ENCODE measurements at regions not wholly inside any gene's neighbourhood (a gene's known extent, or its start where the extent isn't known, plus 50 kb on each side); places are given as distances from the start of the nearest gene placed in this dataset.
"Not testable (repeated sequence)": the region's sequence is repeated elsewhere in the genome, so short reads cannot be mapped to it uniquely, and the experiment has no call there.

GRCh38 chr17:51427856-51428255 lies 167.5 kb downstream of the UTP18 start:
- Histone ChIP-seq H2AFZ (ENCODE audit: control insufficient read depth, low read length) (no peak overlapping the region), H3K36me3 (ENCODE audit: control insufficient read depth in 2 of 2, extremely low read depth in 1 of 2, insufficient read depth in 2 of 2, low read length in 2 of 2) (no peaks in the 10 kb centered on the region), H3K79me2 (ENCODE audit: control insufficient read depth, insufficient read depth, low read length) (no peaks in the 10 kb centered on the region), H3K9ac (ENCODE audit: control insufficient read depth, extremely low read depth, insufficient read depth, low read length) (no peak overlapping the region), H3K27ac (ENCODE audit: control insufficient read depth, insufficient read depth, low read length) (no peak overlapping the region), H3K9me1 (ENCODE audit: control insufficient read depth, extremely low read depth, insufficient read depth, low read length) (no peaks in the 10 kb centered on the region), H3K4me3 (ENCODE audit: control insufficient read depth in 2 of 3, extremely low read depth in 1 of 3, insufficient read depth in 2 of 3, low read depth in 1 of 3, low read length in 3 of 3) (no peak overlapping the region), H3K4me1 (ENCODE audit: control insufficient read depth, extremely low read depth, insufficient read depth, low read length) (no peaks in the 10 kb centered on the region), H3K4me2 (ENCODE audit: control insufficient read depth, extremely low read depth, insufficient read depth, low read depth, low read length) (no peak overlapping the region), H4K20me1 (ENCODE audit: control insufficient read depth, extremely low read depth, insufficient read depth, low read length) (no peaks in the 10 kb centered on the region), H3K27me3 (ENCODE audit: control insufficient read depth, extremely low read depth, insufficient read depth, low read length) (no peaks in the 10 kb centered on the region), H3K9me3 (ENCODE audit: control insufficient read depth, low read depth, low read length) (no peaks in the 10 kb centered on the region)
- dilution Hi-C loops (cut with MboI; ENCODE audit: extremely low pct_ligation_motif_present, low sequenced_read_pairs), result no loop called here
- FAIRE-seq (no peak), DNase-seq (ENCODE audit: low read depth, low spot score) (no peak)
- TF ChIP-seq EZH2 (IDR thresholded peaks at IDR 0.05; ENCODE audit: low read length) (no peak), CTCF (optimal IDR thresholded peaks at IDR 0.05 in 1 of 3, IDR thresholded peaks at IDR 0.05 in 1 of 3, conservative IDR thresholded peaks at IDR 0.05 in 1 of 3; ENCODE audit: extremely low read depth in 1 of 3, insufficient read depth in 2 of 3, low read length in 3 of 3) (no peak)

GRCh38 chr17:51428668-51429495 lies 168.5 kb downstream of the UTP18 start:
- H3K4me3 ChIP-seq (ENCODE audit: control insufficient read depth in 2 of 3, extremely low read depth in 1 of 3, insufficient read depth in 2 of 3, low read depth in 1 of 3, low read length in 3 of 3), result no peak overlapping the region
- H3K79me2 ChIP-seq (ENCODE audit: control insufficient read depth, insufficient read depth, low read length), result no peaks in the 10 kb centered on the region
- no peaks in the 10 kb centered on the region for H4K20me1 ChIP-seq (ENCODE audit: control insufficient read depth, extremely low read depth, insufficient read depth, low read length)
- DNase-seq (ENCODE audit: low read depth, low spot score) (no peak), FAIRE-seq (no peak)
- no peaks in the 10 kb centered on the region for H3K27me3 ChIP-seq (ENCODE audit: control insufficient read depth, extremely low read depth, insufficient read depth, low read length)
- H3K9ac ChIP-seq (ENCODE audit: control insufficient read depth, extremely low read depth, insufficient read depth, low read length), result no peak overlapping the region
- no peak overlapping the region for H3K27ac ChIP-seq (ENCODE audit: control insufficient read depth, insufficient read depth, low read length)
- no peak overlapping the region for H3K4me2 ChIP-seq (ENCODE audit: control insufficient read depth, extremely low read depth, insufficient read depth, low read depth, low read length)
- no peaks in the 10 kb centered on the region for H3K9me3 ChIP-seq (ENCODE audit: control insufficient read depth, low read depth, low read length)
- no peak overlapping the region for H2AFZ ChIP-seq (ENCODE audit: control insufficient read depth, low read length)
- no peaks in the 10 kb centered on the region for H3K9me1 ChIP-seq (ENCODE audit: control insufficient read depth, extremely low read depth, insufficient read depth, low read length)
- no peaks in the 10 kb centered on the region for H3K36me3 ChIP-seq (ENCODE audit: control insufficient read depth in 2 of 2, extremely low read depth in 1 of 2, insufficient read depth in 2 of 2, low read length in 2 of 2)
- dilution Hi-C loops (cut with MboI; ENCODE audit: extremely low pct_ligation_motif_present, low sequenced_read_pairs), result no loop called here
- no peak for TF ChIP-seq EZH2 (IDR thresholded peaks at IDR 0.05; ENCODE audit: low read length)
- no peaks in the 10 kb centered on the region for H3K4me1 ChIP-seq (ENCODE audit: control insufficient read depth, extremely low read depth, insufficient read depth, low read length)

GRCh38 chr17:51429938-51430337 lies 169.6 kb downstream of the UTP18 start:
- H3K9ac ChIP-seq (ENCODE audit: control insufficient read depth, extremely low read depth, insufficient read depth, low read length); H2AFZ ChIP-seq (ENCODE audit: control insufficient read depth, low read length); H3K27me3 ChIP-seq (ENCODE audit: control insufficient read depth, extremely low read depth, insufficient read depth, low read length); DNase-seq (ENCODE audit: low read depth, low spot score); H3K4me3 ChIP-seq (ENCODE audit: control insufficient read depth in 2 of 3, extremely low read depth in 1 of 3, insufficient read depth in 2 of 3, low read depth in 1 of 3, low read length in 3 of 3); H3K9me1 ChIP-seq (ENCODE audit: control insufficient read depth, extremely low read depth, insufficient read depth, low read length); H4K20me1 ChIP-seq (ENCODE audit: control insufficient read depth, extremely low read depth, insufficient read depth, low read length); H3K4me2 ChIP-seq (ENCODE audit: control insufficient read depth, extremely low read depth, insufficient read depth, low read depth, low read length); H3K27ac ChIP-seq (ENCODE audit: control insufficient read depth, insufficient read depth, low read length); H3K79me2 ChIP-seq (ENCODE audit: control insufficient read depth, insufficient read depth, low read length); FAIRE-seq; H3K9me3 ChIP-seq (ENCODE audit: control insufficient read depth, low read depth, low read length); H3K4me1 ChIP-seq (ENCODE audit: control insufficient read depth, extremely low read depth, insufficient read depth, low read length); H3K36me3 ChIP-seq (ENCODE audit: control insufficient read depth in 2 of 2, extremely low read depth in 1 of 2, insufficient read depth in 2 of 2, low read length in 2 of 2); dilution Hi-C loops (cut with MboI; ENCODE audit: extremely low pct_ligation_motif_present, low sequenced_read_pairs): not testable (repeated sequence)
